ENCODE measurements at regions not wholly inside any gene's neighbourhood (a gene's known extent, or its start where the extent isn't known, plus 50 kb on each side); places are given as distances from the start of the nearest gene placed in this dataset.

GRCh38 chr11:38282718-38283117, 1684.7 kb upstream of the RAG2 start:
- TF ChIP-seq ELK1 (IDR thresholded peaks at IDR 0.05; ENCODE audit: low read depth, low read length), result no peak
- TF ChIP-seq HES2 (IDR thresholded peaks at IDR 0.05), result no peak
- TF ChIP-seq HOXB13 (CRISPR knock-in tag; IDR thresholded peaks at IDR 0.05; ENCODE audit: low read depth), result no peak
- no peak for TF ChIP-seq RNF2 (IDR thresholded peaks at IDR 0.05; ENCODE audit: borderline replicate concordance, low read depth)
- TF ChIP-seq RFX5 (IDR thresholded peaks at IDR 0.05), result no peak
- no peak for TF ChIP-seq USF2 (IDR thresholded peaks at IDR 0.05)
- TF ChIP-seq BHLHE40 (IDR thresholded peaks at IDR 0.05; ENCODE audit: low read depth, low read length), result no peak
- TF ChIP-seq TP53 (CRISPR knock-in tag; IDR thresholded peaks at IDR 0.05), result no peak
- no peak for TF ChIP-seq GATA3 (IDR thresholded peaks at IDR 0.05; ENCODE audit: borderline replicate concordance)
- no peak for TF ChIP-seq NFE2L2 (conservative IDR thresholded peaks at IDR 0.05; ENCODE audit: low read length)
- TF ChIP-seq PHF8 (IDR thresholded peaks at IDR 0.05; ENCODE audit: borderline replicate concordance, low read depth), result no peak
- 12% methylated on average over 4 of the region's 4 CpGs for WGBS (ENCODE audit: missing lambda C conversion rate)
- Histone ChIP-seq H3K4me3 (no peak overlapping the region), H3K9me3 (no peaks in the 10 kb centered on the region), H3K4me2 (no peak overlapping the region), H3K4me1 (no peaks in the 10 kb centered on the region), H3K27ac (no peak overlapping the region)
- FAIRE-seq, result no peak
- DNase-seq (ENCODE audit: low read depth in 1 of 2, low spot score in 1 of 2), result no peak
- ChIA-PET CTCF (no interaction called here), POLR2A (no interaction called here)
- ATAC-seq, result no peak

- FAIRE-seq (no peak), ATAC-seq (no peak), DNase-seq (ENCODE audit: low read depth in 1 of 2, low spot score in 1 of 2) (no peak)
- H3K27ac ChIP-seq, result no peak overlapping the region
- TF ChIP-seq KDM5A (IDR thresholded peaks at IDR 0.05), result no peak
- no peak for TF ChIP-seq FOXS1 (CRISPR knock-in tag; IDR thresholded peaks at IDR 0.05)
- TF ChIP-seq HEYL (CRISPR knock-in tag; IDR thresholded peaks at IDR 0.05), result no peak
- TF ChIP-seq ATOH8 (CRISPR knock-in tag; IDR thresholded peaks at IDR 0.05; ENCODE audit: low read depth), result no peak
- TF ChIP-seq REST (IDR thresholded peaks at IDR 0.05), result no peak
- no peak for TF ChIP-seq EP300 (IDR thresholded peaks at IDR 0.05)
- H3K4me2 ChIP-seq, result no peak overlapping the region
- H3K4me1 ChIP-seq, result no peaks in the 10 kb centered on the region
- 17% methylated on average over 13 of the region's 45 CpGs for WGBS (ENCODE audit: missing lambda C conversion rate)
- ChIA-PET POLR2A (no interaction called here), CTCF (no interaction called here)
- H3K4me3 ChIP-seq, result no peak overlapping the region
- no peaks in the 10 kb centered on the region for H3K9me3 ChIP-seq
Observed at GRCh38 chr11:38278457-38279141, 1680.6 kb upstream of the RAG2 start.
